Hepatocyte (in vitro differentiated cells): ENCODE measurements at regions not wholly inside any gene's neighbourhood (a gene's known extent, or its start where the extent isn't known, plus 50 kb on each side); places are given as distances from the start of the nearest gene placed in this dataset.

ENCODE experiments used
- EZH2 ChIP-seq: fragments of 200-600 bp; sonication (generic); IDR thresholded peaks from 2 replicates; pipeline ENCODE4 v1.6.1; 2016; ENCODE audit warnings: antibody characterized with exemption, mild to moderate bottlenecking, borderline replicate concordance
- TF ChIP-seq, protein P1 (sequence below): fragments of 200-600 bp; sonication (generic); IDR thresholded peaks from 2 replicates; pipeline ENCODE4 v1.5.1; 2016; ENCODE audit warnings: antibody characterized with exemption, mild to moderate bottlenecking; ENCODE audit not compliant: poor library complexity

DNA sequence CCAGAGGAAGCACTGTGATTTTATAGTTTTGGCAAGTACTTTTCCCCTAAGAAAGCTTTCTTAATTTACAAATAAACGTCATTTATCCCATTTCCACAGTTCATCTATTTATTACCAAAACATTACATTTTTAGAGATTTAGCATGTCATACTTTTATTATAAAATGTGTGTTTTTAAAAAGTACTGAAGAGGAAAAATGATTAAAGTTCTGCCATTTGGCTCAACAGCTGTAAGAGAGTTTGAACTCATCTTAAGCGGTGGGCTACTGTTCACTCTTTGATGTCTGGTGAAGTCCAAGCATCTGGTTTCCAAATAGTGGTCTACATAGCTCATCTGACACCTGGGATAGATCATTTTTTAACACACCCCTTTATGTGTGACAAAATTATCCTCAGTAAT lies 51.3 kb upstream of the TANC1 start:
- TF ChIP-seq, protein P1, sequence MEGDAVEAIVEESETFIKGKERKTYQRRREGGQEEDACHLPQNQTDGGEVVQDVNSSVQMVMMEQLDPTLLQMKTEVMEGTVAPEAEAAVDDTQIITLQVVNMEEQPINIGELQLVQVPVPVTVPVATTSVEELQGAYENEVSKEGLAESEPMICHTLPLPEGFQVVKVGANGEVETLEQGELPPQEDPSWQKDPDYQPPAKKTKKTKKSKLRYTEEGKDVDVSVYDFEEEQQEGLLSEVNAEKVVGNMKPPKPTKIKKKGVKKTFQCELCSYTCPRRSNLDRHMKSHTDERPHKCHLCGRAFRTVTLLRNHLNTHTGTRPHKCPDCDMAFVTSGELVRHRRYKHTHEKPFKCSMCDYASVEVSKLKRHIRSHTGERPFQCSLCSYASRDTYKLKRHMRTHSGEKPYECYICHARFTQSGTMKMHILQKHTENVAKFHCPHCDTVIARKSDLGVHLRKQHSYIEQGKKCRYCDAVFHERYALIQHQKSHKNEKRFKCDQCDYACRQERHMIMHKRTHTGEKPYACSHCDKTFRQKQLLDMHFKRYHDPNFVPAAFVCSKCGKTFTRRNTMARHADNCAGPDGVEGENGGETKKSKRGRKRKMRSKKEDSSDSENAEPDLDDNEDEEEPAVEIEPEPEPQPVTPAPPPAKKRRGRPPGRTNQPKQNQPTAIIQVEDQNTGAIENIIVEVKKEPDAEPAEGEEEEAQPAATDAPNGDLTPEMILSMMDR: no peak
- TF ChIP-seq EZH2: no peak
